ENCODE measurements at regions not wholly inside any gene's neighbourhood (a gene's known extent, or its start where the extent isn't known, plus 50 kb on each side); places are given as distances from the start of the nearest gene placed in this dataset.

GRCh38 chr19:28454083-28454482 is 758.9 kb downstream of the UQCRFS1 start:
- Histone ChIP-seq H2AFZ (ENCODE audit: control insufficient read depth, low read depth, low read length) (no peak overlapping the region), H3K9ac (ENCODE audit: control insufficient read depth, insufficient read depth, low read length) (no peak overlapping the region), H3K36me3 (ENCODE audit: control insufficient read depth in 2 of 2, insufficient read depth in 2 of 2, low read length in 1 of 2) (no peaks in the 10 kb centered on the region), H3K27ac (ENCODE audit: control insufficient read depth, insufficient read depth) (no peak overlapping the region), H3K4me2 (ENCODE audit: control insufficient read depth, insufficient read depth) (no peak overlapping the region), H3K27me3 (replicated peaks in 1 of 2; ENCODE audit: control insufficient read depth in 2 of 2, insufficient read depth in 2 of 2, low read length in 1 of 2) (no peaks in the 10 kb centered on the region), H3K4me3 (no peak overlapping the region), H3K9me3 (replicated peaks; ENCODE audit: control insufficient read depth, insufficient read depth, low read length) (no peaks in the 10 kb centered on the region; the same call in 2 of the 3 replicates), H4K20me1 (ENCODE audit: control insufficient read depth, insufficient read depth) (no peaks in the 10 kb centered on the region), H3K4me1 (ENCODE audit: control insufficient read depth, insufficient read depth, low read length) (no peaks in the 10 kb centered on the region), H3K79me2 (ENCODE audit: control insufficient read depth, insufficient read depth, low read length) (no peaks in the 10 kb centered on the region)
- ChIA-PET RAD21 (ENCODE audit: unreplicated experiment) (interaction anchor here (0.7 to 0.8 kb wide), 2 partner anchors 10 to 15 kb away, joined by 4 to 5 read pairs; no protein-coding TSS in a partner anchor), CTCF (interaction anchor here (1.1 kb wide), 1 partner anchor 14 kb away, joined by 3 read pairs; no protein-coding TSS in a partner anchor), SMC1A (ENCODE audit: uncharacterized antibody, unreplicated experiment) (interaction anchor here (0.5 to 1.7 kb wide), 4 partner anchors 12 to 200 kb away, joined by 3 to 4 read pairs (median 3); no protein-coding TSS in a partner anchor), POLR2A (interaction anchor here (0.9 kb wide), 1 partner anchor 10 kb away, joined by 3 read pairs; no protein-coding TSS in a partner anchor)
- in situ Hi-C loops (cut with MboI) (no loop called here), intact Hi-C loops (cut with micrococcal nuclease; ENCODE audit: unreplicated experiment) (no loop called here)
- BruUV-seq (replicated peaks): no TSS peak
- FAIRE-seq (no peak), DNase-seq (ENCODE audit: low read depth, low spot score) (no peak), ATAC-seq (no peak)
- 0% methylated on average over 3 of the region's 3 CpGs for WGBS (ENCODE audit: insufficient coverage, insufficient replicate concordance, low lambda C conversion rate, missing lambda C conversion rate)
- no peak for TF ChIP-seq ZNF274 (IDR thresholded peaks at IDR 0.05; ENCODE audit: insufficient read depth, insufficient read length)
- TF ChIP-seq POU2F2 (IDR thresholded peaks at IDR 0.05; ENCODE audit: borderline replicate concordance, low read depth, low read length): no peak
- TF ChIP-seq EGR1 (IDR thresholded peaks at IDR 0.05; ENCODE audit: borderline replicate concordance in 1 of 2, low read depth in 2 of 2, low read length in 2 of 2): no peak
- no peak for TF ChIP-seq EED (IDR thresholded peaks at IDR 0.05; ENCODE audit: low read depth)

- H3K27me3 ChIP-seq (replicated peaks in 1 of 2; ENCODE audit: control insufficient read depth in 2 of 2, insufficient read depth in 2 of 2, low read length in 1 of 2): no peaks in the 10 kb centered on the region
- POLR2A ChIA-PET: no interaction called here
- intact Hi-C loops (cut with micrococcal nuclease; ENCODE audit: unreplicated experiment) (no loop called here), in situ Hi-C loops (cut with MboI) (no loop called here)
- H3K4me1 ChIP-seq (ENCODE audit: control insufficient read depth, insufficient read depth, low read length): no peaks in the 10 kb centered on the region
- no peaks in the 10 kb centered on the region for H3K79me2 ChIP-seq (ENCODE audit: control insufficient read depth, insufficient read depth, low read length)
- ATAC-seq (no peak), FAIRE-seq (no peak), DNase-seq (ENCODE audit: low read depth, low spot score) (no peak)
- H3K9me3 ChIP-seq (replicated peaks; ENCODE audit: control insufficient read depth, insufficient read depth, low read length): no peaks in the 10 kb centered on the region; the same call in 2 of the 3 replicates
- H3K9ac ChIP-seq (ENCODE audit: control insufficient read depth, insufficient read depth, low read length): no peak overlapping the region
- no peak overlapping the region for H2AFZ ChIP-seq (ENCODE audit: control insufficient read depth, low read depth, low read length)
- WGBS (ENCODE audit: insufficient coverage, insufficient replicate concordance, low lambda C conversion rate, missing lambda C conversion rate): 35% methylated on average over 9 of the region's 9 CpGs
- SMC1A ChIA-PET (ENCODE audit: uncharacterized antibody, unreplicated experiment): interaction anchor here (0.5 to 1.7 kb wide), 4 partner anchors 11 to 201 kb away, joined by 3 to 4 read pairs (median 3); no protein-coding TSS in a partner anchor
- CTCF ChIA-PET: no interaction called here
- no peak overlapping the region for H3K4me3 ChIP-seq
- RAD21 ChIA-PET (ENCODE audit: unreplicated experiment): interaction anchor here (0.8 kb wide), 1 partner anchor 10 kb away, joined by 4 read pairs; no protein-coding TSS in a partner anchor
- H3K27ac ChIP-seq (ENCODE audit: control insufficient read depth, insufficient read depth): no peak overlapping the region
- H4K20me1 ChIP-seq (ENCODE audit: control insufficient read depth, insufficient read depth): no peaks in the 10 kb centered on the region
- H3K4me2 ChIP-seq (ENCODE audit: control insufficient read depth, insufficient read depth): no peak overlapping the region
- BruUV-seq (replicated peaks): no TSS peak
- no peaks in the 10 kb centered on the region for H3K36me3 ChIP-seq (ENCODE audit: control insufficient read depth in 2 of 2, insufficient read depth in 2 of 2, low read length in 1 of 2)
- TF ChIP-seq ZSCAN29 (IDR thresholded peaks at IDR 0.05): no peak
- TF ChIP-seq MEF2B (IDR thresholded peaks at IDR 0.05; ENCODE audit: partially characterized antibody, poor library complexity, severe bottlenecking): no peak
- no peak for TF ChIP-seq BHLHE40 (IDR thresholded peaks at IDR 0.05; ENCODE audit: borderline replicate concordance in 1 of 2, low read depth in 2 of 2, low read length in 1 of 2)
- no peak for TF ChIP-seq ZBTB4 (CRISPR knock-in tag; IDR thresholded peaks at IDR 0.05)
- no peak for TF ChIP-seq CREM (IDR thresholded peaks at IDR 0.05; ENCODE audit: low read depth)
- no peak for TF ChIP-seq ELK1 (IDR thresholded peaks at IDR 0.05; ENCODE audit: low read depth, low read length)
- no peak for TF ChIP-seq HSF1 (IDR thresholded peaks at IDR 0.05; ENCODE audit: low read depth, low read length)
Observed at GRCh38 chr19:28453420-28453819, 759.5 kb downstream of the UQCRFS1 start.
